Thyroid gland (tissue), 4 donors: ENCODE measurements at regions not wholly inside any gene's neighbourhood (a gene's known extent, or its start where the extent isn't known, plus 50 kb on each side); places are given as distances from the start of the nearest gene placed in this dataset.

Experiments
- POLR2A ChIP-seq, 2 donors: fragments of 450-650 bp; IDR thresholded peaks; one replicate each; pipeline ENCODE4 v1.6.1; 2017; ENCODE audit warnings: antibody characterized with exemption in 2 of 2, mild to moderate bottlenecking in 2 of 2, moderate library complexity in 1 of 2
- TF ChIP-seq, protein P1 (sequence below), 6 experiments: fragments of 200-600 bp in 3 of 6; fragments of 450-650 bp in 3 of 6; sonication (generic) in 3 of 6; IDR thresholded peaks; one replicate each; pipeline ENCODE4 v1.5.1; 2016 to 2019; ENCODE audit warnings: antibody characterized with exemption in 6 of 6, mild to moderate bottlenecking in 2 of 6, inconsistent platforms in 1 of 6, moderate library complexity in 1 of 6

DNA sequence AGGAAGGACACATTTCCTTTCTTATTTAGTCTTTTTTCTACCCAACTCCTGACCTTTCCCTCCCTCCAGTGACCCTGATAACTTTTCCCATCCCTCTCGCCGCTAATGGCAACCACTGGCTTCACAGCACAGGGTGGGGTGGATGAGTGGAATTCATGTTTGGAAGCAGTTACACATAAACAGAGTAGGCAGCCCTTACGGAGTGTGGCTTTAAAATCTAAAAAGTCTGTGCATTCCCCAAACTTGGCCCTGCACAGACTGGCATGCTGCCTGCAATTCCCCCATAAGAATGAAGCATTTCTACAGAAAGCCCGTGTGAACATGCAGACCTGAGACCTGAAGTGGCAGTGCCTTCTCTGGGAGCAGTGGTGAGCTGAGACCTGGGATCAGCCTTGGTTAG is 196.7 kb upstream of the ADRA1D start:
- TF ChIP-seq, protein P1, sequence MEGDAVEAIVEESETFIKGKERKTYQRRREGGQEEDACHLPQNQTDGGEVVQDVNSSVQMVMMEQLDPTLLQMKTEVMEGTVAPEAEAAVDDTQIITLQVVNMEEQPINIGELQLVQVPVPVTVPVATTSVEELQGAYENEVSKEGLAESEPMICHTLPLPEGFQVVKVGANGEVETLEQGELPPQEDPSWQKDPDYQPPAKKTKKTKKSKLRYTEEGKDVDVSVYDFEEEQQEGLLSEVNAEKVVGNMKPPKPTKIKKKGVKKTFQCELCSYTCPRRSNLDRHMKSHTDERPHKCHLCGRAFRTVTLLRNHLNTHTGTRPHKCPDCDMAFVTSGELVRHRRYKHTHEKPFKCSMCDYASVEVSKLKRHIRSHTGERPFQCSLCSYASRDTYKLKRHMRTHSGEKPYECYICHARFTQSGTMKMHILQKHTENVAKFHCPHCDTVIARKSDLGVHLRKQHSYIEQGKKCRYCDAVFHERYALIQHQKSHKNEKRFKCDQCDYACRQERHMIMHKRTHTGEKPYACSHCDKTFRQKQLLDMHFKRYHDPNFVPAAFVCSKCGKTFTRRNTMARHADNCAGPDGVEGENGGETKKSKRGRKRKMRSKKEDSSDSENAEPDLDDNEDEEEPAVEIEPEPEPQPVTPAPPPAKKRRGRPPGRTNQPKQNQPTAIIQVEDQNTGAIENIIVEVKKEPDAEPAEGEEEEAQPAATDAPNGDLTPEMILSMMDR (IDR thresholded peaks at IDR 0.05) = no peak
- no peak for TF ChIP-seq POLR2A (IDR thresholded peaks at IDR 0.05)
